Panc1 (cell line): ENCODE measurements at regions not wholly inside any gene's neighbourhood (a gene's known extent, or its start where the extent isn't known, plus 50 kb on each side); places are given as distances from the start of the nearest gene placed in this dataset.

Experiments used
- ATAC-seq: fragments of 200-7000 bp; cut with Tn5 transposase; 2 replicates; pipeline ENCODE4 v1.9.1; 2020; ENCODE audit warnings: mild to moderate bottlenecking, moderate library complexity
- BruUV-seq: library from RNA; stranded (reverse); fragments of 400-500 nt; replicated peaks from 2 replicates; lab custom pipeline; 2021; lab: Mats Ljungman, UMichigan
- CTCF ChIA-PET: fragments of 300-600 bp; sonication (Branson Sonifier 250); formaldehyde crosslinking; loops from one replicate; lab custom pipeline; 2022; ENCODE audit warnings: antibody characterized with exemption; lab: Charles Lee
- POLR2A ChIA-PET: fragments of 300-600 bp; sonication (Branson Sonifier 250); formaldehyde crosslinking; loops from one replicate; lab custom pipeline; 2022; ENCODE audit warnings: antibody characterized with exemption; lab: Charles Lee
- DNase-seq: peaks from one replicate; pipeline ENCODE4 v3.0.0-alpha.2; 2010; ENCODE audit warnings: low read depth, low spot score
- H3K27ac ChIP-seq: 2 replicates; pipeline ENCODE4 v1.5.1; 2011; ENCODE audit warnings: mild to moderate bottlenecking, low read length, inconsistent platforms
- H3K27me3 ChIP-seq: fragments of 200-500 bp; sonication (Bioruptor generic); 2 replicates; pipeline ENCODE4 v1.6.0; 2014; ENCODE audit warnings: low read length, inconsistent platforms; ENCODE audit not compliant: control insufficient read depth, insufficient read depth
- H3K36me3 ChIP-seq: fragments of 200-500 bp; sonication (Bioruptor generic); 2 replicates; pipeline ENCODE4 v1.5.1; 2014; ENCODE audit warnings: inconsistent platforms, mild to moderate bottlenecking, low read length, moderate library complexity; ENCODE audit not compliant: control insufficient read depth, insufficient read depth
- H3K4me1 ChIP-seq: 2 replicates; pipeline ENCODE4 v1.5.1; 2011; ENCODE audit warnings: inconsistent platforms, mild to moderate bottlenecking, low read length, moderate library complexity; ENCODE audit not compliant: control insufficient read depth, insufficient read depth
- H3K4me3 ChIP-seq, 2 experiments: 2 replicates each; pipeline ENCODE4 v1.5.1; 2011 to 2012; ENCODE audit warnings: low read depth in 2 of 2, low read length in 2 of 2, mild to moderate bottlenecking in 2 of 2, inconsistent platforms in 1 of 2, moderate library complexity in 1 of 2
- H3K9me3 ChIP-seq: fragments of 200-500 bp; sonication (Bioruptor generic); 2 replicates; pipeline ENCODE4 v1.5.1; 2014; ENCODE audit warnings: low read depth, mild to moderate bottlenecking, inconsistent platforms, low read length, moderate library complexity; ENCODE audit not compliant: control insufficient read depth, insufficient read depth
- CTCF ChIP-seq: fragments of 450-650 bp; IDR thresholded peaks from 2 replicates; pipeline ENCODE4 v1.5.1; 2017; ENCODE audit warnings: mild to moderate bottlenecking
- POLR2AphosphoS5 ChIP-seq: IDR thresholded peaks from 2 replicates; pipeline ENCODE4 v1.6.1; 2012; ENCODE audit warnings: mild to moderate bottlenecking, low read depth, low read length, moderate library complexity
- SIN3A ChIP-seq: IDR thresholded peaks from 2 replicates; pipeline ENCODE4 v1.6.1; 2012; ENCODE audit warnings: low read depth, mild to moderate bottlenecking, low read length, moderate library complexity, borderline replicate concordance; ENCODE audit not compliant: insufficient read depth
- TCF7L2 ChIP-seq: IDR thresholded peaks from 2 replicates; pipeline ENCODE4 v1.6.1; 2011; ENCODE audit warnings: mild to moderate bottlenecking, low read depth, low read length, inconsistent platforms
- in situ Hi-C: cut with HindIII; loops from 2 replicates; pipeline ENCODE4 v1.10.0; 2016; ENCODE audit warnings: low sequenced_read_pairs, low pct_unique_long_range_greater_than_20kb
- intact Hi-C: fragments of 100-400 bp; cut with micrococcal nuclease; formaldehyde crosslinking; loops from one replicate; pipeline ENCODE4 v1.10.0; 2022; ENCODE audit not compliant: unreplicated experiment
- TF ChIP-seq, protein P1 (sequence below), 2 experiments: IDR thresholded peaks; 2 replicates each; pipeline ENCODE4 v1.6.1; 2011 to 2012; ENCODE audit warnings: low read depth in 2 of 2, control low read depth in 1 of 2, low read length in 1 of 2, mild to moderate bottlenecking in 1 of 2, moderate library complexity in 1 of 2; ENCODE audit not compliant: insufficient read depth in 1 of 2

DNA sequence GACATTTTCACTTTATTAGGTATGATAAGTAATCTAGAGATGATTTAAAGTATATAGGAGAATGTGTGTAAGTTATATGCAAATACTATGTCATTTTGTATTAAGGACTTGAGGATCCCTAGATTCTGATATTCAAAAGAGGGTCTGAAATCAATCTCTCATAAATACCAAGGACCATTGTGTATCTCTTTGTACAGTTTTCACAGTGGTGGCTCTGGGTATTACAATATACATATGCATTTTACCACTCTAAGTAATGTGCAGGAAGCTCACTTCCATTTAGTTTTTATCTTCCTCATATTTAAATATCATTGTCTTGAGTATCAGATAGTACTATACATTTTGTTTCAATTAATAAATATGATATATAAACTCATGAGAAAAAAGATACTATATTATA is 862.6 kb upstream of the PCDH20 start:
- H3K4me3 ChIP-seq = no peak overlapping the region
- ATAC-seq (no peak), DNase-seq (no peak)
- no peaks in the 10 kb centered on the region for H3K27me3 ChIP-seq
- no peaks in the 10 kb centered on the region for H3K36me3 ChIP-seq
- no TSS peak for BruUV-seq
- ChIA-PET POLR2A (no interaction called here), CTCF (no interaction called here)
- in situ Hi-C loops = no loop called here
- no peaks in the 10 kb centered on the region for H3K4me1 ChIP-seq
- TF ChIP-seq TCF7L2 = no peak
- no peak for TF ChIP-seq POLR2AphosphoS5
- no peak for TF ChIP-seq SIN3A
- TF ChIP-seq, protein P1, sequence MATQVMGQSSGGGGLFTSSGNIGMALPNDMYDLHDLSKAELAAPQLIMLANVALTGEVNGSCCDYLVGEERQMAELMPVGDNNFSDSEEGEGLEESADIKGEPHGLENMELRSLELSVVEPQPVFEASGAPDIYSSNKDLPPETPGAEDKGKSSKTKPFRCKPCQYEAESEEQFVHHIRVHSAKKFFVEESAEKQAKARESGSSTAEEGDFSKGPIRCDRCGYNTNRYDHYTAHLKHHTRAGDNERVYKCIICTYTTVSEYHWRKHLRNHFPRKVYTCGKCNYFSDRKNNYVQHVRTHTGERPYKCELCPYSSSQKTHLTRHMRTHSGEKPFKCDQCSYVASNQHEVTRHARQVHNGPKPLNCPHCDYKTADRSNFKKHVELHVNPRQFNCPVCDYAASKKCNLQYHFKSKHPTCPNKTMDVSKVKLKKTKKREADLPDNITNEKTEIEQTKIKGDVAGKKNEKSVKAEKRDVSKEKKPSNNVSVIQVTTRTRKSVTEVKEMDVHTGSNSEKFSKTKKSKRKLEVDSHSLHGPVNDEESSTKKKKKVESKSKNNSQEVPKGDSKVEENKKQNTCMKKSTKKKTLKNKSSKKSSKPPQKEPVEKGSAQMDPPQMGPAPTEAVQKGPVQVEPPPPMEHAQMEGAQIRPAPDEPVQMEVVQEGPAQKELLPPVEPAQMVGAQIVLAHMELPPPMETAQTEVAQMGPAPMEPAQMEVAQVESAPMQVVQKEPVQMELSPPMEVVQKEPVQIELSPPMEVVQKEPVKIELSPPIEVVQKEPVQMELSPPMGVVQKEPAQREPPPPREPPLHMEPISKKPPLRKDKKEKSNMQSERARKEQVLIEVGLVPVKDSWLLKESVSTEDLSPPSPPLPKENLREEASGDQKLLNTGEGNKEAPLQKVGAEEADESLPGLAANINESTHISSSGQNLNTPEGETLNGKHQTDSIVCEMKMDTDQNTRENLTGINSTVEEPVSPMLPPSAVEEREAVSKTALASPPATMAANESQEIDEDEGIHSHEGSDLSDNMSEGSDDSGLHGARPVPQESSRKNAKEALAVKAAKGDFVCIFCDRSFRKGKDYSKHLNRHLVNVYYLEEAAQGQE (IDR thresholded peaks at IDR 0.05; ENCODE audit: insufficient read depth in 1 of 2, low read depth in 2 of 2, low read length in 1 of 2) = no peak
- TF ChIP-seq CTCF = no peak
- intact Hi-C loops = no loop called here
- H3K27ac ChIP-seq = no peak overlapping the region
- no peaks in the 10 kb centered on the region for H3K9me3 ChIP-seq

GRCh38 chr13:62251734-62252133 is 836.1 kb upstream of the PCDH20 start:
- Histone ChIP-seq H3K9me3 (no peaks in the 10 kb centered on the region), H3K27me3 (no peaks in the 10 kb centered on the region), H3K36me3 (no peaks in the 10 kb centered on the region), H3K4me1 (no peaks in the 10 kb centered on the region), H3K4me3 (no peak overlapping the region), H3K27ac (no peak overlapping the region)
- in situ Hi-C loops (no loop called here), intact Hi-C loops (no loop called here)
- ATAC-seq = no peak
- no peak for DNase-seq
- POLR2A ChIA-PET = no interaction called here
- CTCF ChIA-PET = no interaction called here
- BruUV-seq = no TSS peak
- TF ChIP-seq, protein P1 (IDR thresholded peaks at IDR 0.05; ENCODE audit: insufficient read depth in 1 of 2, low read depth in 2 of 2, low read length in 1 of 2) = no peak
- TF ChIP-seq CTCF (no peak), TCF7L2 (no peak), SIN3A (no peak), POLR2AphosphoS5 (no peak)
